Mucosa of descending colon (tissue), 3 donors: ENCODE measurements at regions not wholly inside any gene's neighbourhood (a gene's known extent, or its start where the extent isn't known, plus 50 kb on each side); places are given as distances from the start of the nearest gene placed in this dataset.
"Not testable (repeated sequence)": the region's sequence is repeated elsewhere in the genome, so short reads cannot be mapped to it uniquely, and the experiment has no call there.

ENCODE experiments used
- ATAC-seq: fragments of 200-7000 bp; cut with Tn5 transposase; one replicate; pipeline ENCODE4 v1.9.1; 2020; ENCODE audit warnings: mild to moderate bottlenecking, moderate library complexity
- DNase-seq, 3 donors: peaks; one replicate each; pipeline ENCODE4 v3.0.0-alpha.2; 2020
- H3K36me3 ChIP-seq: fragments of 200-600 bp; one replicate; pipeline ENCODE4 v1.8.0; 2021; ENCODE audit warnings: low read depth, mild to moderate bottlenecking
- H3K4me1 ChIP-seq: fragments of 200-600 bp; one replicate; pipeline ENCODE4 v1.8.0; 2021; ENCODE audit warnings: low read depth, mild to moderate bottlenecking
- H3K4me3 ChIP-seq: fragments of 200-600 bp; one replicate; pipeline ENCODE4 v1.8.0; 2021; ENCODE audit warnings: mild to moderate bottlenecking
- H3K9me3 ChIP-seq: fragments of 200-600 bp; one replicate; pipeline ENCODE4 v1.8.0; 2021; ENCODE audit warnings: mild to moderate bottlenecking
- intact Hi-C, 2 donors: fragments of 100-400 bp; cut with DNase I in 1 of 2; cut with micrococcal nuclease in 1 of 2; formaldehyde crosslinking; loops; one replicate each; pipeline versions ENCODE4 v1.11.0 to v1.11.1; 2022; cut with DNase I, micrococcal nuclease
- TF ChIP-seq, protein P1 (sequence below): fragments of 200-600 bp; IDR thresholded peaks from one replicate; pipeline ENCODE4 v1.8.0; 2022; ENCODE audit warnings: antibody characterized with exemption, mild to moderate bottlenecking
- donor health status: DM: no; HTN: no; CAD: no; lungs with moderate emphysema.
- donor health status: DM: no; HTN: no; CAD: no.
- donor health status: DM: no; HTN: yes; CAD: no.

DNA sequence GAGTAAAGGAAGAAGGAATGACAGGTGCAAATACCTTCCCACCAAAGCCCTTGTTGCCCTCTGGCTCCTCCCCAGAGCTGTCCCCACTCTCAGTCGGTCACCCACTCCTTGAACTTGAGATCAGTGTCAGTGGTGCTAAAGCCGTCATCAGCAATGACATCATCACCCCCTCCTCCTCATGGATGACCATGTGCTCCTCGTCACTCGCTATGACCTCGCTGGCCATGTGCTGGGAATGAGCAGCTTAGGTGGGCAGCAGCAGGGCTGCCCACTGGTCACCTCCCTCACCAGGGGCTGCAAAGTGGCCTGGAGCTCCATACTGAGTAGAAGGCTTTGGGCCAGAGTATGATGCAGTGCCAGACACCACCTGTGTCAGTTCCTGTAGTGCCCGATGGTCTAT is 153.1 kb upstream of the CDK13 start:
- intact Hi-C loops, ATAC-seq, H3K4me3 ChIP-seq, DNase-seq, H3K4me1 ChIP-seq, H3K36me3 ChIP-seq, H3K9me3 ChIP-seq: not testable (repeated sequence)

DNA sequence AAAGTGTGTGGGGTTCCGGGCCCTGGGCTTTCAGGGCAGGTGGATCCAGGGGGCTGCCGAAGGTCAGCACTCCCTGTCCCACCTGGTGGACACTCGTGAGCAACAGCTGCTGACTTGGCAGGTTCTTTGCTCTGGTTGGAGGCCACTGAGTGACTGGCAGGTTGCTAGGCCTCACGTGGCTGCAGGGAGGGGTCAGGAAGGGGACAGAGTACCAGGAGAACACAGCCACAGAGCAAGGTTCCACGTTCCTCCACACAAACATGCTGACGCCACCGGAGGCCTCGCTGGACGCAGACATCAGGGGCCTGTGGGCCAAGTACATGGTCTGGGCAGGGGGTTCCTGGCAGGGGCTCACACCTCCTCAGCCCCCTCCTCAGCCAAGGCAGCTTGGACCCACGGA is 152.0 kb upstream of the CDK13 start:
- H3K4me1 ChIP-seq, H3K9me3 ChIP-seq, H3K4me3 ChIP-seq, ATAC-seq, intact Hi-C loops, H3K36me3 ChIP-seq, DNase-seq: not testable (repeated sequence)

DNA sequence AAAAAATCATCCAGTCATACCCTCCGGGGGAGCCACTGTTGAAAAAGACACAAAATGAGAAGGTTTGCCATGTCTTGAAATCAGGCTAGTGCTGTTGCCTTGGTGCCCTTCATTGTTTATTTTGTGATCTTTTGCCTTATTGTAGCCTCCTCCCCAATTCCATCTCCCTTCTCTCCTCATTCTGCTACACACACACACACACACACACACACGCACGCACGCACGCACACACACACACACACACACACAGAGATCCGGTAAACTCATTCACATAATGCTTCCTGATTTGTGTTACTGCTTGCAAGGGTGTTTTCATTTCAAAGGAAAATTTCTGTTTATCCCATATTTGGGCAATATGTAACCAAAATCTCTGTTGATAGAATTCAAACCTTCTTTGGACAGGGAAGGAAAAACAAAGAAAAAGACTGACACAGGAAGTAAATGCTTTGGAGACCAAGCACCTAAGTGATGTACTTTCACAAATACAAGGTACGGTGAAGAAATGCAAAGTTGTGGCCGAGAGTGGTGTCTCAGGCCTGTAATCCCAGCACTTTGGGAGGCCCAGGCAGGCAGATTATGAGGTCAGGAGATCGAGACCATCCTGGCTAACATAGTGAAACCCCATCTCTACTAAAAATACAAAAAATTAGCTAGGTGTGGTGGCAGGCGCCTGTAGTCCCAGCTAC is 141.1 kb upstream of the CDK13 start:
- Histone ChIP-seq H3K4me3 (no peak overlapping the region), H3K36me3 (no peaks in the 10 kb centered on the region), H3K4me1 (no peaks in the 10 kb centered on the region), H3K9me3 (no peaks in the 10 kb centered on the region)
- intact Hi-C loops = no loop called here
- DNase-seq (no peak), ATAC-seq (no peak)
- TF ChIP-seq, protein P1, sequence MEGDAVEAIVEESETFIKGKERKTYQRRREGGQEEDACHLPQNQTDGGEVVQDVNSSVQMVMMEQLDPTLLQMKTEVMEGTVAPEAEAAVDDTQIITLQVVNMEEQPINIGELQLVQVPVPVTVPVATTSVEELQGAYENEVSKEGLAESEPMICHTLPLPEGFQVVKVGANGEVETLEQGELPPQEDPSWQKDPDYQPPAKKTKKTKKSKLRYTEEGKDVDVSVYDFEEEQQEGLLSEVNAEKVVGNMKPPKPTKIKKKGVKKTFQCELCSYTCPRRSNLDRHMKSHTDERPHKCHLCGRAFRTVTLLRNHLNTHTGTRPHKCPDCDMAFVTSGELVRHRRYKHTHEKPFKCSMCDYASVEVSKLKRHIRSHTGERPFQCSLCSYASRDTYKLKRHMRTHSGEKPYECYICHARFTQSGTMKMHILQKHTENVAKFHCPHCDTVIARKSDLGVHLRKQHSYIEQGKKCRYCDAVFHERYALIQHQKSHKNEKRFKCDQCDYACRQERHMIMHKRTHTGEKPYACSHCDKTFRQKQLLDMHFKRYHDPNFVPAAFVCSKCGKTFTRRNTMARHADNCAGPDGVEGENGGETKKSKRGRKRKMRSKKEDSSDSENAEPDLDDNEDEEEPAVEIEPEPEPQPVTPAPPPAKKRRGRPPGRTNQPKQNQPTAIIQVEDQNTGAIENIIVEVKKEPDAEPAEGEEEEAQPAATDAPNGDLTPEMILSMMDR = no peak

DNA sequence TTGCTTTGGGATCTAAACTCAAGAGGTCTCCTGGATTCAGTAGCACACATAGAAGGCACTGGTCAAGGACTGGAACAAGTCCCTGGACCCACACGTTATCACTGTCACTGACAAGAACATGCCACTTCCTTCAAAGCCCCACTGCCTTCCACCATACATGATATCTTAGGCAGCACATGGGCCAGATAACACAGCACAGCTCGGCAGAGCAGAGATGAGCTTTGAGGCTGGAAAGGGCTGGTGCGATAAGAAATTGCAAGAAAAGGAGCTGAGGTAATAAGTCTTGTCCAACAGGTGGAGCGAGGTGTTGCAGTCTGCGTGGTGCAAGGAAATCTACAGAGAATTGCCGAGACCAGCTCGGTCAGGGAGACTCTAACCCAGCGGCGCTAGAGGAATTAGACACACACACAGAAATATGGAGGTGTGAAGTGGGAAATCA is 139.8 kb upstream of the CDK13 start:
- ATAC-seq (no peak), DNase-seq (no peak)
- intact Hi-C loops = no loop called here
- H3K36me3 ChIP-seq = no peaks in the 10 kb centered on the region
- H3K4me1 ChIP-seq = no peaks in the 10 kb centered on the region
- TF ChIP-seq, protein P1 = no peak
- no peak overlapping the region for H3K4me3 ChIP-seq
- no peaks in the 10 kb centered on the region for H3K9me3 ChIP-seq

DNA sequence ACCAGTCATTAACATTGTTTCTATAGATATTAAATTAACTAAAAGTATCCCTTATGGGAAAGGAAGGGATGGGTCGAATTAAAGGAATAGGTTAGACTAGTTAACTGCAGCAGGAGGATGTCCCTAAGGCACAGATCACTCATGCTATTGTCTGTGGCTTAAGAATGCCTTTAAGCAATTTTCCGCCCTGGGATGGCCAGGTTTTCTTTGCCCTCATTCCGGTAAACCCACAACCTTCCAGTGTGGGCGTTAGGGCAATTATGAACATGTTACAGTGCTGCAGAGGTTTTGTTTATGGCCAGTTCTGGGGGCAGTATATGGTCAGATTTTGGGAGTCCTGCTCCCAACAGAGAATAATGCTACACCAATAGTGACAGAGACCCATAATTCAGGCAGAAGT is 139.3 kb upstream of the CDK13 start:
- Histone ChIP-seq H3K4me3 (no peak overlapping the region), H3K36me3 (no peaks in the 10 kb centered on the region), H3K9me3 (no peaks in the 10 kb centered on the region), H3K4me1 (no peaks in the 10 kb centered on the region)
- DNase-seq (no peak), ATAC-seq (no peak)
- intact Hi-C loops = no loop called here
- TF ChIP-seq, protein P1 = no peak

DNA sequence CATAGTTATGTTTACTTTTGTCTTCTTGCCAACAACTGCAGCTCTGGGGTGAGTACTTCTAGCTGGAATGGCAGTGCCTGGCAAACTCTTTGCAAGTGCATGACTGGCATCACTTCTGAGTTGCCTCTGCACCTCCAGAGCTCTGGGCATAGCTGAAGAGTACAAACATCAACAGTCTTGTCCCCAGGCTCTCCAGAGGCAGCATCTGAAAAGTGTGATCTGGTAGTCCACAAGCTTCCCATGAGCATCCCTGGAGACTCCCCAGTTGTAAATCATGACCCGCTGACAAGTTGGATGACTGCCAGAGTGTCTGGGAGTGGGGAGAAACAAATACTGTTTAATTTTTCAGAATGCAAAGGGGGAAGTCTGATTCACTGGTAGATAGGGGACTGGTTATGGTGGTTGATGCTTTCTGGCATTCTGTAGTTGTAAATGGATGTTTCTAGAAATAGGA is 138.9 kb upstream of the CDK13 start:
- no peak for DNase-seq
- TF ChIP-seq, protein P1 = no peak
- intact Hi-C loops = no loop called here

More for the DNA sequence above, 138.9 kb upstream of the CDK13 start:
- no peaks in the 10 kb centered on the region for H3K9me3 ChIP-seq
- H3K4me1 ChIP-seq = no peaks in the 10 kb centered on the region
- H3K4me3 ChIP-seq = no peak overlapping the region
- no peaks in the 10 kb centered on the region for H3K36me3 ChIP-seq
- no peak for ATAC-seq
